Retina (tissue), 1 donor: ENCODE measurements at regions not wholly inside any gene's neighbourhood (a gene's known extent, or its start where the extent isn't known, plus 50 kb on each side); places are given as distances from the start of the nearest gene placed in this dataset.
"Not testable (repeated sequence)": the region's sequence is repeated elsewhere in the genome, so short reads cannot be mapped to it uniquely, and the experiment has no call there.

Experiments
- DNase-seq: peaks from one replicate; pipeline ENCODE4 v3.0.0-alpha.2; 2016

DNA sequence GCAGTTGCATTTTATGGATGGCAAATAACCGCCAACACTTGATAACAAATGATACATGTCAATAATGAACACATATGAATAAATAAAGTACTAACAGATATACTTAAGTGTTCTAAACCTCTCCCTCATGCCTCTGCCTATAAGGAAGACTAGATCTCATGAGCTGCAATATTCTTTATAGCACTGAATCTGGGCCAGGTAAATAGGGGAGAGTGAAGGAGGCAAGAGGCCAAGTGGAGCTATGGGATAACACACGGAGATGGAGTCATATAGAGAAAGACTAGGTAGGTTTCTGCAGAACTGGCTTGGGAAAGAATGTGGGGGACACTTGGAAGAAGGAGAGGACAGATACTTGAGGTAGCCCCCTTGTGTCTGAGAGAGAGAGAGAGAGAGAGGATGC, 354.2 kb upstream of the CFAP20DC start:
- DNase-seq, result no peak

DNA sequence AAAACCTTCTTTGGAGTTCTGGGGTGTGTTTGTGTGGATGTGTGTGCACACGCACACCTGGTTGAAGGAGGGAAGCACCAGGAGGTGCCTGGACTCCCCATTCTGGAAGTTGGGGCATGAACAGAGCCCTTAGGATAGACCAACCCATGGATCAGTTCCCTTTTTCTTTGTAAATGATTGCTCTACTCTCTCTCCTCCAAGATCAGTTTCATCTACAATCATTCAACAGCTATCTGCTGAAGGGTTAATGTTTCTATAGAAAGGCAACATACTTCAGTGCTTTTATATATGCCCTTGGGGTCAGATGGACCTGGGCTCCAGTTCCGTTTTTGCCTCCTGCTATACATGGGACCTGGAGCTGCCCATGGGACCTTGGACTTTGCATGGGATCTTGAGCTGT, 352.1 kb upstream of the CFAP20DC start:
- DNase-seq, result no peak

DNA sequence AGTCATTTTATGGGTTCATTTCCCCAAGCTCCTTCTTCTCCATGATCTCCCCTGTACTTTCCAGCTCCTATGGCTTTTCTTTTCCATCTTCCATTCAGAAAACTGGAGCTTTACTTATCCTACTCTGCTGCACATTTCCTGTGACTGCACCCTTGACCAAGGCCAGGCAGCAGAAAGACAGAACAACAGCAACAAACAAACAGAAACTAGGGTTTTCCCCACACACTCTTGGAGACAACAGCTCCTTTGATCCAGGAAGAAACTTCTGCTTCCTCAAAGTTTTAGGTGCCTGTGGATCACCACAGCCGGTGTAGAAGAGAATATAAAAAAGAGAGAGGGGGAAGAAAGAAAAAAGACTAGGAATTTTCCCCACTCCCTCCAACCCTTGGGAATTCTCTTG, 342.3 kb upstream of the CFAP20DC start:
- DNase-seq, result no peak

DNA sequence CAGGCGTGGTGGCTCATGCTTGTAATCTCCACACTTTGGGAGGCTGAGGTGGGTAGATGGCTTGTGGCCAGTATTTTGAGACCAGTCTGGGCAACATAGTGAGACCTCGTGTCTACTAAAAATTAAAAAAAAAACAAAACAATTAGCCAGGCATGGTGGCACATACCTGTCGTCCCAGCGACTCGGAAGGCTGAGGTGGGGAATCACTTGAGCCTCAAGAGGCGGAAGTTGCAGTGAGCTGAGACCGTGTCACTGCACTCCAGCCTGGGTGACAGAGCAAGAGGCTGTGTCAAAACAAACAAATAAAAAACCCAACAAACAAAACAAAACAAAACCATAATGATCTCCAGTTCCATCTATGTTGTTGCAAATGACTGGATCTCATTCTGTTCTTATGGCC, 341.3 kb upstream of the CFAP20DC start:
- no peak for DNase-seq

DNA sequence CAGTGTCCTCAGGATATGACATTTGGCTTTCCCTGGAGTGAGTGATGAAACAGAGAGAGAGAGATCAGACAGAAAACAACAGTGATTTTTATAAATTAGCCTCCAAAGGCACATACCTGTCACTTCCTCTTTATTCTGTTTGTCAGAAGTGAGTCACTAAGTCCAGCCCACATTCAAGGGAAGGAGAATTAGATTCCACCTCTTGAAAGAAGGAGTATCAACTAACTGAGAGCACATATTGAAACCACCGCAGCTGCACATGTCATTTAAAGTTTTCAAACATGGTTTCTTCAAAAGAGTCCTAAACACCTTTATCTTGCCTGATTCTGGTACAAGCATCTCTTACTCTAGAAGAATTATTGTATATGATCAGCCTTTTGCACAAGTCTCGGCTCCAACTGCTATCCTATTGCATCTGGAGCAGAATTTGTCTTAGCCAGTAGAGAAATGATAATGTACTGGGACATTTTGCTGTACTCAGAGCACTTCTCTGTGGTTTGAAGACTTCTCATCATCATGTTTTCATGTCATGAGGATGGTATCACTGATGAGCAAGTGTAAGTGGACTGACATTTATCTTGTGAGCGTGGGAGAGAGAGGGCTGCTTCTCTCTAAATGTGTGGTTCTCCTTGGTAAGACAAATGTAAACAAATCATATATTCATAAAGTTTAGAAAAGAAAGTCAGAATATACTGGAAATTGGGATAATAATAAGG, 338.9 kb upstream of the CFAP20DC start:
- DNase-seq, result no peak

DNA sequence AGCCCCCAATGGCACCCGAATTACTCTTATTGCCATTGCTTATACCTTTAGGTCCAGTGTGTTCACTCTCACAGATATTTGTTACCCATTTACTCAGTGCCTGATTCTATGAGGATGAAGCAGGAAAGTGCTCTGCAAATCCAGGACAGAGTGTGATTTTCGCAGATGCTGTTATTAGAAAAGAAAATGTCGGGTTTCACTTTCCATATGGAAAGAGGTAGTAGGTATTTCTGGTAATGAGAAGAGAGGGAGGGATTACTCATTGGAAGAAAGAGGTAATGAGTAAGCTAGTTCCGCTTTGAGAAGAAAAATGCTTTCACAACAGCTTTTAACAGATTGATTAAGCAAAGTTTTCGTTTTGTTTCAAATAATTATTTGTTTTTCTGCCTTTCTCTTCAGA, 336.3 kb upstream of the CFAP20DC start:
- no peak for DNase-seq

DNA sequence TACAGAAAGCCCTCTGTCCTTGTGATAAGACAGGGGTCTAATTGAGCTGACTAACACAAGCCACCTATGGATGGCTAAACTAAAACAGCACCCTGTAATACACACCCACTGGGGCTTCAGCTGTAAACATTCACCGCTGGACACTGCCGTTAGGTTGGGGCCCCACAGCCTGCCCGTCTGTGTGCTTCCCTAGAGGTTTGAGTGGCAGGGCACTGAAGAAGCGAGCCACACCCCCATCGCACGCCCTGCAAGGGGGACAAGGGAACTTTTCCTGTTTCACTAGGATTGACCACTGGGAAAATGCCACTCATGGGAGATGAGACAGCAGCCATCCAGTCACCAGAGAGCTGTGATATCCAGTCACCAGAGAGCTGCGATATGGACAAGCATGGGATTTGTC, 335.7 kb upstream of the CFAP20DC start:
- no peak for DNase-seq

DNA sequence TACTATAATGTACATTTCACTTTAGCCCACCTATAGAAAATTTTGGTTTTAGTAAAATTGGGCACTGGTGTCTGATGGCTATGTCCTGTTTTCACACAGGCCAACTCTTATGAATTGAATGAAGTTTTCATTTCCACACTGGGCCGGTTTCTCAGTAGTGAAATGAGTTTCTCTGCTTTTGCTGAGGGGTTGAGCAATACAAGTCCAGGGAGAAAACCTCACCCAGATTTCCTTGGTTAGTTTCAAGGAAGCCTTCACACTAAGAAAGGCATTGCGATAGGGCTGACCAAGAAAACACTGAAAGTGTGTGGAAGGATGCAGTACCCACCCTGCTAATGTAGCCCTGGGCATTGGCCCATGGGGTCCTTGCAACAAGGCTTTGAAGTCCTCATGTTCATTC, 331.5 kb upstream of the CFAP20DC start:
- no peak for DNase-seq

DNA sequence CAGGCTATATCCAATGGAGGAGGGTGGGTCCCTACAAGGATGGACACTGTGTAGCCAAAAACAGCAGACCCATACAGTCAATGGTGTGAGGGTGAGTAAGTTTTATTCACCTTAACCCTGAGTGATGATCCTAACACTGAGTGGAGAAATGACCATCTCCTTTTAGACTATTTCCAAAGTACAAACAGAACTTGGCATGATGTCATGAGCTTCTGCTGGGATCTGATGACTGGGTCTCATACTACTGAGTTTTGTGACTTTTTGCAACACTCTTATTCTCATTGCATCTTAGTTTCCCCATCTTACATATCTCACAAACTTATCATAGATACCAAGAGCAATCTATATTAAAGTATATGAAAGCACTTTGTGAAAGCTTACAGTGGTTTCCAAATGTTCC, 330.3 kb upstream of the CFAP20DC start:
- no peak for DNase-seq

DNA sequence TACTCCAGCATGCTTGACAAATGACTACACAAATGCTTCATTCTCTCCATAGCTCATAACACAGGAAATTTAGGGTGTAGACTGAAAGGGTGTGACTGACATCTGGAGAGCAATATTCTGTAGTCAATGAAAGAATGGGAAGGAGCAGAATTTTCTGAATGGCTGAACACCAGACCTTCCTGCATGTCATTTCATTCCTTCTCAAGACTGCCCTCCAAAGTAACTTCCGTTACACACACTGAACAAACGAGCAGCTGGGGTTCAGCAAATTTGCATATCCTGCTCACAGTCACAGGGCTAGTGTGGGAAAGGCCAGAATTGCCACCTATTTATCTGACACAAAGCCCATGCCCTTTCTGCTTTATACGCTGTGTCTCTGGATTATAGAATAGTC, 325.0 kb upstream of the CFAP20DC start:
- DNase-seq, result peak; percentile 28

DNA sequence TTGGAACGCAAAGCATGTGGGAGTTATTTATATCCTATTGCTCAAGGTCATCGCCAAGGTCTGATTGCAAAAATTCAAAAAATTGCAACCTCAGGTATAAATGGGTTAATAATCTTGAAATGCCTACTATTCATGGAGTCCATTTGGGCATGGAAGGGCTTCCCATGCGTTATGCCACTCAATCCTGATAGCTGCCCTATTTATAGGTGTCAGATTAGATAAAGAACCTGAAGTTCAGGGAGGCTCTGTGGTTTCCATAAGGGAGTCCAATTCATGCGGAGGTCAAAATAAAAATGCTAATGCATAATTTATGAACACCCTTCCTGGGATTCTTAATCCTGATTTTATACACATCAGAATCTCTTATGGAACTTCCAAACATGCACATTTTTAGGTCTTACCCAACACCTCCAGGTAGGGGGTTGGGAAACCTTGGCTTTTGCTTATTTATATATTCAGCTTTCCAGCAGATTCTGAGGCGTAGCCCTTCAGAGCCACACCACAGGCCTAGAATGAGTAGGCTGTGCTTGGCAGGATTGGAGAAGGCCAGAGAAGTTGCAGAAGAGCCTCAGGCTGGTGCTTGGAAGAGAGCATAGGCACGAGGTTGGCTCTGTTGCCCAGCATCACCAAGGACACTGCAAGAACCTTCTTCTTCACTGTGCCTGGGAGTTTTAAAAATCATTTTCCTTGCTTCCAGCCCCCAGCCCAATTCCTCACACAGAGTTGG, 324.4 kb upstream of the CFAP20DC start:
- peak; percentile 34 for DNase-seq

DNA sequence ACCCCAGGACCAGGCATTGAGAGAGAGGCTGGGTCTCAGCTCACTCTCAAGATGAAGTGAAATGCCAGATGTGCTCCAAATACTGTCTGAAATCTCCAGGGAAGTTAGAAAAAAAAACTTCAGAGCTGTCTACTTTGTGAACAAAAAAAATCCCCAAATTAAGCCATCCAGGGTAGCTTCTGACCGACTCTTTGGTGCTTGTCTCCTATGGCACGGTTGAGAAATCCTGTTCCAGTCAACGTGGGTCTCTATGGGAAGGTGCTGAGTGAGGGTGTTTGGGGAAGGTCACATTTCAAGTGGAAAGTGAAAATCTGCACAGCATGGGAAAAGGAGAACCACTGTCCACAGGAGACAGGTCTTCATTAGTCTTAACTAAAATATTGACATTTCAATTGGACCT, 322.5 kb upstream of the CFAP20DC start:
- DNase-seq, result no peak

DNA sequence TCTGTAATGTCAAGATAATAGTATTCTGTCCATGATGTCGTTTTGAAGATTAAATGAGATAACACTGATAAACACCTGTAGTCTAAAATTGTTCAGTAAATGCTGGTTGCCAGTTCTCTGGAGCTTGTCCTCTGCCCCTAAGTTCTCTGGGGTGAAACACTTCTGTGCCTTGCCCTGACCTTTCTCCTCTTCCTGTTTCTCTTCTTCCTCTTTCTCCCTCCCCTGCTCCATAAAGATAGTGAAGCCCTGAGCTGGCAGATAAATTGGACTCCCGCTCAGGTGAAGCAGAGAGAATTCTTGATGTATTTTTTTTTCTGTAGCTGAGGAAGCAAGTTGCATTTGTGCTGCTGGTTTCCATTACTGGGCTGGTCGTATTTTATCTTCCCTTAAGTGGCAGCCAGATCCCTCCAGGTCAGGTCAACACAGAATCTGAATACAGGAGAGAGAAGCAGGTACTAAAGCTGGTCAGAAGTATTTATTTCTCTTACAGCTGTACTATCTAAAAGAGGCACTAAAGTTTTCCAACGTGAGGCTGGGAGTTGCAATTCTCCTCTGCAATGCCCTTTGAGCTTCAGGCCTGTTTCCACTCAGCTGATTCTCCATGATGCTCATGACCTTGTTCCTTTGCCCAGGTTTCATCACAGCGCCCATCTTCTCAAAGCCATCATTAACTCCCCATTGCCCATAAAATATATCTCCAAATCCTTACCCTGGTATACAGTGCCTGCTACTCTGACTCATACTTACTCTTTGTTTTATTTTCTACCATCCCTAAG, 319.3 kb upstream of the CFAP20DC start:
- DNase-seq, result no peak

DNA sequence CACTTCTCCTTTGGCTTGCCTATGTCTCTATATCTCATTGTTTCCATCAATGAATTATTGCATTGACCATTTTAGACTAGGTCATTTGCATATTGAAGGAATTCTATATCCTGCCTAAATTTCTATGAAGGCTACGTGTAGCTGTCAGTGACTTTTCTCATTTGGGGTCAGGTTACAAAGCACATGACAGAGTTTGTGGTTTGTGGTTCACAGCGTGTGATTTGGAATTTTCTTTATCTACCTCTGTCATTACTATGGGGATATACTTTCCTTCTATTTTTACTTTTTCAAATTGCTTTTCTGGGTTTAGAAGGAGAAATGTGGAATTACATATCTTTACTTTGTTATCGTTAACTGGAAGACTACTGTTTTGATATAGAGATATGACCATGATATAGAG, 317.3 kb upstream of the CFAP20DC start:
- no peak for DNase-seq

DNA sequence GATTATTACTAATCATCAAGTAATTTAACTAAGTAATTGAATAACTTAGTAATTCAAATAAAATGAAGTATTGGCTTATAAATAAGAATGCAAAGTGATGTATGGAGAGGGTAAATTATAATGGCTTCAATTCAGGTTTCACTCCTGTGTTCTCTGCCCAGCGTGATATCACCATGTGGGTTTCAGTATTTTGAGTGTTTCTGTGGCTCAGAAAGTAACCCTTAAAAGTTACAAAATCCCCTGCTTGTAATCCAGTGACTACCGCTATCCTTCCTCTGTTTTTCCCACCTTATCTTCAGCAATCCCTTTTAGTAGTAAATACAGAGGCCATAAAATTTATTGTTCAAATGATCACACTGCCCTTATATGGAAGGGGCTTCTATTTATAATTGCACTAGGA, 316.4 kb upstream of the CFAP20DC start:
- DNase-seq, result no peak

DNA sequence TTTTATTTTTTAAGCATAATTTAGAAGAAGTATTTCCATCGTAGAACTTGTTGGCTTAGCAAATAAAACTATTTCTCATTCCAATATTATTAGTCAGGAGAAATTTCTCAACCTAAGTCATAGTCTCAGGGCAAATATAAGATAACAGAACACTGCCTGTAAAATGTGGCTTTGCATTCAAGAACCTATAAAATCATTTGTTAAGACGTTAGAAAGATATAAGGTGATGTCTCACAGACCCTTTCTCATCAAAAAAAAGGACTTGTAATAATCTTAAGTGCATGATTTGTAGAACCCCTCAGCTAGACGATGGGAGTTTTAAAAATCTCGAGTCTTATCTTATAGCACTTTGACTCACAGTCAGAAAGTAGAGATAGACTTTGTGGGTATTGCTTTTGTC, 314.7 kb upstream of the CFAP20DC start:
- DNase-seq, result no peak

DNA sequence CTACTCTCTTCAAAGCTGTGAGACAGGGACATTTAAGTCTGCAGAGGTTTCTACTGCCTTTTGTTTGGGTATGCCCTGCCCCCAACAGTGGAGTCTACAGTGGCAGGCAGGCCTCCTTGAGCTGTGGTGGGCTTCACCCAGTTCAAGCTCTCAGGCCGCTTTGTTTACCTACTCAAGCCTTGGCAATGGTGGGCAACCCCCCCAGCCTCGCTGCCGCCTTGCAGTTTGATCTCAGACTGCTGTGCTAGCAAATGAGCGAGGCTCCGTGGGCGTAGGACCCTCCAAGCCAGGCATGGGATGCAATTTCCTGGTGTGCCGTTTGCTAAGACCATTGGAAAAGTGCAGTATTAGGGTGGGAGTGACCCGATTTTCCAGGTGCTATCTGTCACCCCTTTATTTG, 310.5 kb upstream of the CFAP20DC start:
- DNase-seq, result not testable (repeated sequence)

DNA sequence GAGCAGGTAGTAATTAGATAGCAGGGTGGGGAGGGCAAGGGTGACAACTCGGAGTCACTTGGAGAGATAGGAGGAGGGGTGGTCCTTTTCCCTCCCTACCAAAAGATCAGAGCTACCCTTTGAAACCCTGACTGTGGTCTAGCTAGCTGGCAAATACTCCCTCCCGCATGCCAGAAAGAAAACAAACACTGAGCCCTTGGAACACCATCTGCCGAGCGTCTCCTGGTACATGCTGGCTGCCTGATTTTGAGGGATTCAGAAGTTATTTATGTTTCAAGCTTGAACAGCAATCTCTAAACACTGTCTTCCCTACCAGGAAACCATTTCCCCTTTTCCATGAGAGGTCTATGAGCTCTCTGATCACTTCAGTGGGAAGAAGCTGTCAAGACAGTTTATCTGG, 291.6 kb upstream of the CFAP20DC start:
- no peak for DNase-seq

DNA sequence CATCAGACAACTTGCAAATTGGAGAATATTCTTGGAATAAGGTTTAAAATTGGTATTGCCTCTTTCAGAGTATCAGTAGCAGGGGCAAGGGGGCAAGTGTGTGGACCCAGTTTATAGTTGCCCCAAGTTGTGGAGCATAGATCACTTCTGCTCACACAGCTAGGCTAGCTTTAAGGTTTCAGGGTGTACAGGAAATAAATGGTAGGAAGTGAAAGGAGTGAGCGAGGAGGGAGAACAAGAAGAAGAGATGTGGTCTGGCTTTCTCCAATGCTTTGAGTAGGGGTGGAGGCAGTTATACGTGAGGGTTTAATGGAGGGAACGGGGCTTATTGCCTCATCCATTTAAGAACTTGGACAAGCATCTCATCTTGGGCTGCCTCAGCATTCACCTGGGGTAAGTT, 290.0 kb upstream of the CFAP20DC start:
- no peak for DNase-seq

DNA sequence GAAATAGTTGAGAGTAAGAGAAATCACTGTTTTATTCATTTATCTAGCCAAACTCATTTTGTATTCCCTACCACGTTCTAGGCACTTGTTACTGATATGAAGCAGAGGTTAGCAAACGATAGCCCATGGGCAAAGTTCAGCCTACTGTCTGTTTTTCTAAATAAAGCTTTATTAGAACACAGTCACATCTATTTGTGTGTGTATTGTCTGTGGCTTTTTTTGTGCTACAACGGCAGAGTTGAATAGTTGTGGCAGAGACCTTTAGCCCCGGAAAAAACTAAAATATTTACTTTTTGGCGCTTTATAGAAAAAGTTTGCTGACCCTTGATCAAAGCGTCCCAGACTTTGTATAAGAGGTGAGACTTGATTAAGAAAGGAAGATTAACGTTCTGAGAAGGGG, 289.1 kb upstream of the CFAP20DC start:
- DNase-seq, result no peak

DNA sequence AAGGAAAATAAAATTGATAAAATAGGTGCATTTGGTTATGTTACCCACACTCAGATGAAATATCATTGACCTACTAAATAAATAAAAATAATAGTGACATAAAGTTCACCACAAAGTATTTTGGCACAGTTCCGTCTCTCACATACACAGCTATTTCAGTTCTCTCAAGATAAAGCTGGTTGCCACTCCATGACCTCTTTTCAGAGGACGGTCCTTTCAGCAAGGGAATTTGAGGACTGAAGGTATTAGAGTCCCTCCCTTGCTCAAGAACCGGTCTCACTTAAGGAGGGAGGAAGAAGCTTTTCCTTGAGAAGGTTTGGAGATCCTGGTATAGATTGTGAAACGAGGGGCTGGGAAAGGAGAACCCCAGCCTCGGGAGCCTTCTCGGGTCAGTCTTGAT, 285.5 kb upstream of the CFAP20DC start:
- no peak for DNase-seq

DNA sequence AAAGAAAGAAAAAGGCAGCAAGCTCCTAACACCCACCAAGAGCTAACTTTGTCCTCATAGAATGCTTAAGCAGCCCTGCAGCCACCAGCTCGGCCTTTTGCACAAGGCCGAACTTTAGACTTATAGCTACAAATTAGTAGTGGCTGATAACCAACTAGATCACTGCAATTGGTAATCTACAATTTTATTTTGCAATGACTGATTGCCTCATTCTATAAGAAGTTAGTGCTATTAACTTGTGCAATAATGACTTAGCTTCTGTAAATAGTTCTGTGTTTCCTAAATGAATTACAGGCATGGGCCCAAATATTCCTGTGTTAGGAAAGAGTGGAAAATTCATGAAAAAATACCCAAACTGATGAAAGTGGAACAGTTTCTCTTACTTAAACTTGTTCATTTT, 284.8 kb upstream of the CFAP20DC start:
- no peak for DNase-seq

DNA sequence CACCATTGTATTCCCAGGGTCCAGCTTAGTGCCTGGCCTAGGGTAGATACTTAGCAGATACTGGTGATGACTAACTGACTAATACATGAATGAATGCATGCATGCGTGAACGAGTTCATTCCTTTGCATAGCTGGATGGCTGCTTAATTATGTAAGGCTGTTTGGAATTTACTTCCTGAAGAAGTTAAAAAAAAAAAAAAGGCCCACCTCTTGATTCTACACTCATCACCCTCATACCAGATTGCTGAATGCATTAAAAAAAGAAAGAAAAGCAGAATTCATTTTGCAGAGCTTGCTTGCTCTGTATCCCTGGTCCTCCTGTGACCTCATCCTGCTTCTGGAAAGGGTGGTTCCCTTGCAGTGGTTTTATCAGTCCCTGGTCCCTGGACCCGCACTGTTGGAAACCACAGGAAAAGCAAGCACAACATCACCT, 277.6 kb upstream of the CFAP20DC start:
- DNase-seq, result peak; percentile 39
